Panc1 (cell line): ENCODE measurements at regions not wholly inside any gene's neighbourhood (a gene's known extent, or its start where the extent isn't known, plus 50 kb on each side); places are given as distances from the start of the nearest gene placed in this dataset.
"Not testable (repeated sequence)": the region's sequence is repeated elsewhere in the genome, so short reads cannot be mapped to it uniquely, and the experiment has no call there.

ENCODE experiments used
- ATAC-seq: fragments of 200-7000 bp; cut with Tn5 transposase; 2 replicates; pipeline ENCODE4 v1.9.1; 2020; ENCODE audit warnings: mild to moderate bottlenecking, moderate library complexity
- BruUV-seq: library from RNA; stranded (reverse); fragments of 400-500 nt; replicated peaks from 2 replicates; lab custom pipeline; 2021; lab: Mats Ljungman, UMichigan
- CTCF ChIA-PET: fragments of 300-600 bp; sonication (Branson Sonifier 250); formaldehyde crosslinking; loops from one replicate; lab custom pipeline; 2022; ENCODE audit warnings: antibody characterized with exemption; lab: Charles Lee
- POLR2A ChIA-PET: fragments of 300-600 bp; sonication (Branson Sonifier 250); formaldehyde crosslinking; loops from one replicate; lab custom pipeline; 2022; ENCODE audit warnings: antibody characterized with exemption; lab: Charles Lee
- DNase-seq: peaks from one replicate; pipeline ENCODE4 v3.0.0-alpha.2; 2010; ENCODE audit warnings: low read depth, low spot score
- H3K27ac ChIP-seq: 2 replicates; pipeline ENCODE4 v1.5.1; 2011; ENCODE audit warnings: mild to moderate bottlenecking, low read length, inconsistent platforms
- H3K27me3 ChIP-seq: fragments of 200-500 bp; sonication (Bioruptor generic); 2 replicates; pipeline ENCODE4 v1.6.0; 2014; ENCODE audit warnings: low read length, inconsistent platforms; ENCODE audit not compliant: control insufficient read depth, insufficient read depth
- H3K36me3 ChIP-seq: fragments of 200-500 bp; sonication (Bioruptor generic); 2 replicates; pipeline ENCODE4 v1.5.1; 2014; ENCODE audit warnings: inconsistent platforms, mild to moderate bottlenecking, low read length, moderate library complexity; ENCODE audit not compliant: control insufficient read depth, insufficient read depth
- H3K4me1 ChIP-seq: 2 replicates; pipeline ENCODE4 v1.5.1; 2011; ENCODE audit warnings: inconsistent platforms, mild to moderate bottlenecking, low read length, moderate library complexity; ENCODE audit not compliant: control insufficient read depth, insufficient read depth
- H3K4me3 ChIP-seq, 2 experiments: 2 replicates each; pipeline ENCODE4 v1.5.1; 2011 to 2012; ENCODE audit warnings: low read depth in 2 of 2, low read length in 2 of 2, mild to moderate bottlenecking in 2 of 2, inconsistent platforms in 1 of 2, moderate library complexity in 1 of 2
- H3K9me3 ChIP-seq: fragments of 200-500 bp; sonication (Bioruptor generic); 2 replicates; pipeline ENCODE4 v1.5.1; 2014; ENCODE audit warnings: low read depth, mild to moderate bottlenecking, inconsistent platforms, low read length, moderate library complexity; ENCODE audit not compliant: control insufficient read depth, insufficient read depth
- CTCF ChIP-seq: fragments of 450-650 bp; IDR thresholded peaks from 2 replicates; pipeline ENCODE4 v1.5.1; 2017; ENCODE audit warnings: mild to moderate bottlenecking
- POLR2AphosphoS5 ChIP-seq: IDR thresholded peaks from 2 replicates; pipeline ENCODE4 v1.6.1; 2012; ENCODE audit warnings: mild to moderate bottlenecking, low read depth, low read length, moderate library complexity
- REST ChIP-seq, 2 experiments: IDR thresholded peaks; 2 replicates each; pipeline ENCODE4 v1.6.1; 2011 to 2012; ENCODE audit warnings: low read depth in 2 of 2, control low read depth in 1 of 2, low read length in 1 of 2, mild to moderate bottlenecking in 1 of 2, moderate library complexity in 1 of 2; ENCODE audit not compliant: insufficient read depth in 1 of 2
- SIN3A ChIP-seq: IDR thresholded peaks from 2 replicates; pipeline ENCODE4 v1.6.1; 2012; ENCODE audit warnings: low read depth, mild to moderate bottlenecking, low read length, moderate library complexity, borderline replicate concordance; ENCODE audit not compliant: insufficient read depth
- TCF7L2 ChIP-seq: IDR thresholded peaks from 2 replicates; pipeline ENCODE4 v1.6.1; 2011; ENCODE audit warnings: mild to moderate bottlenecking, low read depth, low read length, inconsistent platforms
- in situ Hi-C: cut with HindIII; loops from 2 replicates; pipeline ENCODE4 v1.10.0; 2016; ENCODE audit warnings: low sequenced_read_pairs, low pct_unique_long_range_greater_than_20kb
- intact Hi-C: fragments of 100-400 bp; cut with micrococcal nuclease; formaldehyde crosslinking; loops from one replicate; pipeline ENCODE4 v1.10.0; 2022; ENCODE audit not compliant: unreplicated experiment

GRCh38 chr2:34143149-34143548, 544.0 kb upstream of the FAM98A start:
- POLR2A ChIA-PET: no interaction called here
- TF ChIP-seq REST (IDR thresholded peaks at IDR 0.05; ENCODE audit: insufficient read depth in 1 of 2, low read depth in 2 of 2, low read length in 1 of 2) (no peak), POLR2AphosphoS5 (no peak), SIN3A (no peak), CTCF (no peak), TCF7L2 (no peak)
- in situ Hi-C loops (no loop called here), intact Hi-C loops (no loop called here)
- no TSS peak for BruUV-seq
- no peaks in the 10 kb centered on the region for H3K36me3 ChIP-seq
- DNase-seq (no peak), ATAC-seq (no peak)
- no peak overlapping the region for H3K4me3 ChIP-seq
- H3K9me3 ChIP-seq: no peaks in the 10 kb centered on the region
- H3K27ac ChIP-seq: no peak overlapping the region
- no peaks in the 10 kb centered on the region for H3K4me1 ChIP-seq
- CTCF ChIA-PET: no interaction called here
- no peaks in the 10 kb centered on the region for H3K27me3 ChIP-seq

- H3K27me3 ChIP-seq, H3K4me3 ChIP-seq, POLR2A ChIA-PET, CTCF ChIA-PET, BruUV-seq, H3K4me1 ChIP-seq, H3K9me3 ChIP-seq, H3K36me3 ChIP-seq, in situ Hi-C loops, DNase-seq, ATAC-seq, H3K27ac ChIP-seq, intact Hi-C loops: not testable (repeated sequence)
Observed at GRCh38 chr2:34142531-34143008, 543.5 kb upstream of the FAM98A start.

- H3K36me3 ChIP-seq, H3K4me1 ChIP-seq, DNase-seq, H3K27me3 ChIP-seq, ATAC-seq, POLR2A ChIA-PET, in situ Hi-C loops, H3K4me3 ChIP-seq, BruUV-seq, H3K27ac ChIP-seq, CTCF ChIA-PET, H3K9me3 ChIP-seq, intact Hi-C loops: not testable (repeated sequence)
Observed at GRCh38 chr2:34133065-34133464, 534.0 kb upstream of the FAM98A start.
